Gastrocnemius medialis (tissue), 4 donors: ENCODE measurements at regions not wholly inside any gene's neighbourhood (a gene's known extent, or its start where the extent isn't known, plus 50 kb on each side); places are given as distances from the start of the nearest gene placed in this dataset.

Experiments used
- CTCF ChIP-seq, 5 experiments: fragments of 450-650 bp in 3 of 5; fragments of 200-600 bp in 2 of 5; sonication (generic) in 2 of 5; IDR thresholded peaks in 4 of 5; conservative IDR thresholded peaks in 1 of 5; 1 replicate in 4 of 5; 2 replicates in 1 of 5; pipeline ENCODE4 v1.5.1; 2016 to 2019; ENCODE audit warnings: antibody characterized with exemption in 5 of 5, mild to moderate bottlenecking in 3 of 5, moderate library complexity in 3 of 5
- POLR2A ChIP-seq, 2 donors: fragments of 450-650 bp; IDR thresholded peaks; one replicate each; pipeline ENCODE4 v1.6.1; 2017; ENCODE audit warnings: antibody characterized with exemption in 2 of 2, mild to moderate bottlenecking in 2 of 2, moderate library complexity in 2 of 2

- no peak for TF ChIP-seq CTCF (IDR thresholded peaks at IDR 0.05 in 4 of 5, conservative IDR thresholded peaks at IDR 0.05 in 1 of 5)
- no peak for TF ChIP-seq POLR2A (IDR thresholded peaks at IDR 0.05)
These were observed 301.4 kb downstream of the TMA16 start for GRCh38 chr4:163795885-163796284.
